ENCODE measurements at regions not wholly inside any gene's neighbourhood (a gene's known extent, or its start where the extent isn't known, plus 50 kb on each side); places are given as distances from the start of the nearest gene placed in this dataset.
"Not testable (repeated sequence)": the region's sequence is repeated elsewhere in the genome, so short reads cannot be mapped to it uniquely, and the experiment has no call there.

- DNase-seq, result no peak
Observed at GRCh38 chr12:91264178-91264577, 81.6 kb upstream of the DCN start.

DNA sequence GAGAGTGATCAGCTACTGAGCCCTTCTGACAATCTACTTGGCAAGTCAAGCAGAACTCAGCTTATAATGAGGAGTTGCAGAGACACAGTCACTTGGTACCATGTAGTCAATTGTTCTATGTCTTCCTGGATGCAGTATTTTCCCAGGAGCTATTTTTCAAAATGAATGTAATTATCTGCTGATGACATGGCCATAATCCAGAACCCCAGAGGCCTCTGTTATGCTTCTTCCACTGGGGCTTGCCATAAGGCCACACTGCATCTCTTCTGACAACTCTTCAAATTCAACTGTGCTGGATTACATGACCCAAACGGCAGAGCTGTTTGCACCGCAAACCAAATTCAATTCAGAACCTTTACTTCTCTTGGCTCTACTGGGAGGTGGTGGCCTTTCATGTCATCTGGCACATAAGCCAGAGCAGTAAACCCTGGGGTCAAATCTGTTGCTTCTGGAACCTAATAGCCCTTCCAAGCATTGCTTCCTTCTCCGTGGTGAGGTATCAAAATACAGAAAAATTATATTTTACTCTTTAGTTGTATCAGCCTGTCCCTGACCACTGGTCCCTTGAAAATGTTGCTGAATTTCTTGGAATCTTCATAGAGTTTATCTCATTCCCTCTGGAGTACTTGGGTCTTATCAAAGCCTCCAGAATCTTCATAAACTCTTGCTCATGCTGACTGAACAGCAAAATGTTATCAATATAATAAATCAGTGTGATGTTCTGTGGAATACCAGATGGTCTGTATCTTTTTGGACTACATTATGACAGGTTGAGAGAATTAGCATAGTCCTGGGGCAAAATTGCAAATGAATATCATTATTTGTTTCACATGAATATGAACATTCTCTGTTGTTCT is 79.4 kb upstream of the DCN start:
- no peak for DNase-seq

DNA sequence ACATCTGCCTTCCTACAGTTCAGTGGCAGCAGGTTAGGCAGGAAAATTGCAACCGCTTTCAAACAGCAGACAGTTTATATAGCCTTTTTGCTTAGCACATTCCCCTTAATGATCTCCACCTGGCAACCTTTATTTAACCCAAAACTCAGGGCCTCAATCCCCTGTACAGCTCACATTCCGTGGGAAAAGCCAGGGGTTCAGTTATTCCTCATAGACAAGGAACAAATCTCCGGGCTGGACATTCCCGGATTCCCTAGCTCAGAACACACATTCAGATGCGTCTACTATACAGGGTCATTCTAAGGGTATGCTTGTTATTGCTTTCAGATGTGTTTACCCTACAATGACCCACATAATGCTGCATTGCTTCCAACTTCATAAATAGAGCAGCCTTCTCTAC is 73.8 kb upstream of the DCN start:
- DNase-seq, result no peak

- no peak for DNase-seq
Observed at GRCh38 chr12:91252341-91252740, 69.7 kb upstream of the DCN start.

- DNase-seq, result no peak
Observed at GRCh38 chr12:91250273-91250665, 67.7 kb upstream of the DCN start.

GRCh38 chr12:91249518-91250272 is 67.1 kb upstream of the DCN start:
- no peak for DNase-seq

- no peak for DNase-seq
Observed at GRCh38 chr12:91249054-91249453, 66.4 kb upstream of the DCN start.

DNA sequence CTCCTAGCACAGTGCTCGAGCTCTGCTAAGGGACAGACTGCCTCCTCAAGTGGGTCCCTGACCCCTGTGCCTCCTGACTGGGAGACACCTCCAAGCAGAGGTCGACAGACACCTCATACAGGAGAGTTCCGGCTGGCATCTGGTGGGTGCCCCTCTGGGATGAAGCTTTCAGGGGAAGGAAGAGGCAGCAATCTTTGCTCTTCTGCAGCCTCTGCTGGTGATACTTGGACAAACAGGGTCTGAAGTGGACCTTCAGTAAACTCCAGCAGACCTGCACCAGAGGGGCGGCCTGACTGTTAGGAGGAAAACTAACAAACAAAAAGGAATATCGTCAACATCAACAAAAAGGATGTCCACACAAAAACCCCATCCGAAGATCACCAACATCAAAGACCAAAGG is 60.6 kb upstream of the DCN start:
- not testable (repeated sequence) for DNase-seq

DNA sequence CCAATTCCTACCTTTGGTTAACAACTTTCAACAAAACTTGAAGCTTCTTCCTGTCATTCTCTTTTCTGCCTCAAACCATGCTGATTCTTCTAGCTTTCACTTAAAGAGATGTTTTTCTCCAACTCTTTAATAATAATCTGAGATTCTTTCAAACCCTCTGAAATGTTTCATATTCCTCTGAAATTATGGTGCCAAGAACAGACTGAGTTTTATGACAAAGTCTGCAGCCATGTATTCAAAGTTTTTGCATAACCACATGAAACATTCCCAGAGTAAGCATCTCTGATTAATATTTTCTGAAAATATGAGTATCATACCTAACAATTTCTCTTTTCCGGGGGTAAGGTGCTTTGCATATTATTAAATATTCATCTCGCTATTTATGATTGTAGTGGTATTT is 59.1 kb upstream of the DCN start:
- DNase-seq, result no peak

- no peak for DNase-seq
Observed at GRCh38 chr12:91240386-91241095, 57.9 kb upstream of the DCN start.

DNA sequence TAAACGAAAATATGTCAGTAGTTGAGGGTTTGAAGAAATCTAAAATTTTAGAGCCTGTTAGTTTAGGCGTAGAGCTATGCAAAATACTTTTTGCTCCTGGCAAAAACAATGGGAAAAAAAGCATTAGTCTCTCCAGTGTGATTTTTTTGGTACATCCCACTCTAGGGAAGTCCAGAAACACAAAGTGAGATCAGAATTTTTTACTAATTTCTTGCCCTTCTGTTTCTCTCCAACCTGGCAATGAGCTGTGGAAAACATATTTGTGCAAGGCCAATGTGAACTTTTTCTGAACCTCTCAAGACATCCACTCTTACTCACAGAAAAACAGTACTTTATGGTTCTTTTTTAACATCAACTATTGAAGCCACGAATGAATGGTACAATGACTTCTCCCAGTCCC is 56.9 kb upstream of the DCN start:
- DNase-seq, result no peak
